ENCODE measurements at regions not wholly inside any gene's neighbourhood (a gene's known extent, or its start where the extent isn't known, plus 50 kb on each side); places are given as distances from the start of the nearest gene placed in this dataset.
A peak's percentile ranks its signal among the peaks of the same experiment; 100 is the strongest.

DNA sequence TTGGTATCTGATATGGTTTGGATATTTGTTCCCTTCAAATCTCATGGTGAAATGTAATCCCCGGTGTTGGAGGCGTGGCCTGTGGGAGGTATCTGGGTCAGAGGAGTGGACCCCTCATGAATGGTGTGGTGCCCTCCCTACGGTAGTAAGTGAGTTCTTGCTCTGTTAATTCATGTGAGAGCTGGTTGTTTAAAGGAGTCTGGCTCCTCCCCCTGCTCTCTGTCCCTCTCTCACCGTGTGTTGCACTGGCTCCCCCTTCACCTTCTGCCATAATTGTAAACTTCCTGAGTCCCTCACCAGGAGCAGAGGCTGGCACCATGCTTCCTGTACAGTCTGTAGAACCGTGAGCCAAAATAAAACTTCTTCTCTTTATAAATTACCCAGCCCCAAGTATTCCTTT, 246.9 kb upstream of the AGTR1 start:
- Histone ChIP-seq H3K9me3 (no peaks in the 10 kb centered on the region), H3K4me3 (no peak overlapping the region), H3K27me3 (no peaks in the 10 kb centered on the region), H3K27ac (no peak overlapping the region), H3K4me1 (no peaks in the 10 kb centered on the region), H3K36me3 (no peaks in the 10 kb centered on the region)
- WGBS, 2 donors = 51 to 57% methylated on average over 5 of the region's 5 CpGs
- no peak for DNase-seq (ENCODE audit: low spot score in 2 of 2)
- TF ChIP-seq, protein P1, sequence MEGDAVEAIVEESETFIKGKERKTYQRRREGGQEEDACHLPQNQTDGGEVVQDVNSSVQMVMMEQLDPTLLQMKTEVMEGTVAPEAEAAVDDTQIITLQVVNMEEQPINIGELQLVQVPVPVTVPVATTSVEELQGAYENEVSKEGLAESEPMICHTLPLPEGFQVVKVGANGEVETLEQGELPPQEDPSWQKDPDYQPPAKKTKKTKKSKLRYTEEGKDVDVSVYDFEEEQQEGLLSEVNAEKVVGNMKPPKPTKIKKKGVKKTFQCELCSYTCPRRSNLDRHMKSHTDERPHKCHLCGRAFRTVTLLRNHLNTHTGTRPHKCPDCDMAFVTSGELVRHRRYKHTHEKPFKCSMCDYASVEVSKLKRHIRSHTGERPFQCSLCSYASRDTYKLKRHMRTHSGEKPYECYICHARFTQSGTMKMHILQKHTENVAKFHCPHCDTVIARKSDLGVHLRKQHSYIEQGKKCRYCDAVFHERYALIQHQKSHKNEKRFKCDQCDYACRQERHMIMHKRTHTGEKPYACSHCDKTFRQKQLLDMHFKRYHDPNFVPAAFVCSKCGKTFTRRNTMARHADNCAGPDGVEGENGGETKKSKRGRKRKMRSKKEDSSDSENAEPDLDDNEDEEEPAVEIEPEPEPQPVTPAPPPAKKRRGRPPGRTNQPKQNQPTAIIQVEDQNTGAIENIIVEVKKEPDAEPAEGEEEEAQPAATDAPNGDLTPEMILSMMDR (IDR thresholded peaks at IDR 0.05) = no peak
- TF ChIP-seq EP300 (IDR thresholded peaks at IDR 0.05) = no peak
- no peak for TF ChIP-seq POLR2A (IDR thresholded peaks at IDR 0.05)

DNA sequence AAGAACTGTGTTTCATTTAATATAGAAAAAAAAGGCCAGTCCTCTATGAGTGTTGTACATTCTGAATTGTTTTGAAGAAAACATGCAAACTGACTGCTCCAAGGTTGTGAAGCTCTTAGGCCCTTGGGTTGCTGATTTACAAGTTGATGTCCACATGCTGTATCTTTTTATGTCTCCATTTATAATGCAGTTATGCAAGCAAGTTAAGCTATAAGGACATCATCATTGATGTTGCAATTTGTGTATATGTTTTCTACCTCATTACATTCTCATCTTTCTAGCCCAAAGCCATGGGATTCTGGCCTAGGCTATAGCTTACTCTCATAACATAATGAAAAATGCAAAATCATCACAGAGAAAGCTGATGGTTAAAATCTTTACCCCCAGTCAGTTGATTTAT, 245.7 kb upstream of the AGTR1 start:
- no peaks in the 10 kb centered on the region for H3K36me3 ChIP-seq
- no peak for DNase-seq (ENCODE audit: low spot score in 2 of 2)
- H3K9me3 ChIP-seq = no peaks in the 10 kb centered on the region

DNA sequence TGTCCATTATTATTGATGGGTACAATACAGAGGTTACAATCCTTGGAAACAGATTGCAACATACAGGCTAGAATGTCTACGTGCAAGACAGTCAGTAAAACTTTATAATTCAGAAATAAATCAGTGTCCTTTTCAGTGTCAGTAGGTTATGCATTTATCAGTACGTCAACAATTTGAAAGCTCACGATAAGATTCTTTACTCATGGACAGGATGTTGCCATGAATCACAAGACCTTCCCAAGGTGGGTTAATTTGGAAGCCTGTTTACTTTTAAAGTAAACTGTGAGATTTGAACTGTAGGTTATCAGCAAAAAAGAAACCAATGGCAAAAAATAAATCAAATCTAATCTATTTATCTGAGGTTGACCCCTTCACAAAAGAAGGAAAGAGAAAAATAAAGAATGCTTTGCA, 243.9 kb upstream of the AGTR1 start:
- TF ChIP-seq, protein P1 (IDR thresholded peaks at IDR 0.05) = no peak
- TF ChIP-seq POLR2A (IDR thresholded peaks at IDR 0.05) = no peak
- TF ChIP-seq EP300 (IDR thresholded peaks at IDR 0.05) = no peak
- no peak overlapping the region for H3K27ac ChIP-seq
- H3K36me3 ChIP-seq = no peaks in the 10 kb centered on the region
- no peak for DNase-seq (ENCODE audit: low spot score in 2 of 2)
- WGBS, 2 donors = 85 to 89% methylated on average over 3 of the region's 3 CpGs
- H3K27me3 ChIP-seq = no peaks in the 10 kb centered on the region
- H3K4me1 ChIP-seq = no peaks in the 10 kb centered on the region
- no peaks in the 10 kb centered on the region for H3K9me3 ChIP-seq
- H3K4me3 ChIP-seq = no peak overlapping the region

More for the DNA sequence above, 245.7 kb upstream of the AGTR1 start:
- no peak overlapping the region for H3K27ac ChIP-seq
- H3K4me1 ChIP-seq = no peaks in the 10 kb centered on the region
- H3K4me3 ChIP-seq = no peak overlapping the region
- TF ChIP-seq, protein P1 (IDR thresholded peaks at IDR 0.05) = no peak
- TF ChIP-seq EP300 (IDR thresholded peaks at IDR 0.05) (no peak), POLR2A (IDR thresholded peaks at IDR 0.05) (no peak)
- no peaks in the 10 kb centered on the region for H3K27me3 ChIP-seq

DNA sequence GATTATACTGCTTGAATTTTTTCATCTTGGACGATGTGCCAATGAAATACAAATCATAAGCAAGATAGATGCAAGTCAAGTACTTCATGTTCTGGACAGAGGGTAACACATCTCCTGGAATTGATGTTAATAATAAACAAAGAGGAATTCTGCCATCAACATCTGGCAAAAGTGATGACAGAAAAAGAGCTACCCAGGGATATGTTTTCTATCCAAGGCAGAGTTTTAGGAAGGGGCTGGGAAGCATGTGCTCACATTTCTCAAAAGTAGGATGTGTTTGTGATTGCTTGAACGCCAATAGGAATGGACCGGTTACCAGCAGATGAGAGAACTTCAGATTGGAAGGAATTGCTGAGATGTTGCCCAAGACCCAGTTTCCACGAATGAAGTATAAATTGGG, 242.6 kb upstream of the AGTR1 start:
- H3K27ac ChIP-seq = no peak overlapping the region
- no peaks in the 10 kb centered on the region for H3K4me1 ChIP-seq
- no peak overlapping the region for H3K4me3 ChIP-seq
- H3K36me3 ChIP-seq = no peaks in the 10 kb centered on the region
- TF ChIP-seq EP300 (IDR thresholded peaks at IDR 0.05) (peak in 1 of 2 donors; percentile 45), POLR2A (IDR thresholded peaks at IDR 0.05) (no peak)
- TF ChIP-seq, protein P1 (IDR thresholded peaks at IDR 0.05) = no peak
- no peaks in the 10 kb centered on the region for H3K9me3 ChIP-seq
- H3K27me3 ChIP-seq = no peaks in the 10 kb centered on the region
- WGBS, 2 donors = 80 to 81% methylated on average over 4 of the region's 4 CpGs
- no peak for DNase-seq (ENCODE audit: low spot score in 2 of 2)

DNA sequence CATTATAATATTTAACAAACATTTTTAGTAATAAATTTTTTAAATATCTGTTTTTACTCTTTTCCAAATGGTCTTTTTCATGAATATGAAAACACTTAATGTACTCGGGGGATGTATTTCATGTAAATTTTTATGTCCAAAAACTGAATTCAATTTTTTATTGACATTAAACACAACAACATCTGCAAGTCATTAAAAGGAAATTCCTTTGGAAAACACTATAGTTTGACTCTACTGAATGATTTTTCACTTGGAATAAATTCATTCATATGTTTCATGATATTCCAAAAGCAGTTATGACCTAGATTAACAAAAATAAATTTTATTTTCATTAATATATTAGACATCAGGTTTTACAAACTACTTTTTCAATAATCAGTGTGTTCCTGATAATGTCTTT, 239.8 kb upstream of the AGTR1 start:
- Histone ChIP-seq H3K4me1 (no peaks in the 10 kb centered on the region), H3K27ac (no peak overlapping the region), H3K27me3 (no peaks in the 10 kb centered on the region), H3K9me3 (no peaks in the 10 kb centered on the region), H3K36me3 (no peaks in the 10 kb centered on the region), H3K4me3 (no peak overlapping the region)
- no peak for TF ChIP-seq EP300 (IDR thresholded peaks at IDR 0.05)
- TF ChIP-seq, protein P1 (IDR thresholded peaks at IDR 0.05) = no peak
- no peak for TF ChIP-seq POLR2A (IDR thresholded peaks at IDR 0.05)
- WGBS, 2 donors = 61 to 70% methylated on average over 1 of the region's 1 CpG
- DNase-seq (ENCODE audit: low spot score in 2 of 2) = no peak
